ENCODE measurements at regions not wholly inside any gene's neighbourhood (a gene's known extent, or its start where the extent isn't known, plus 50 kb on each side); places are given as distances from the start of the nearest gene placed in this dataset.

- 65 to 70% methylated on average over 2 of the region's 2 CpGs for WGBS, 2 donors
- no peak overlapping the region for H3K4me3 ChIP-seq (ENCODE audit: low read depth, poor library complexity, severe bottlenecking)
- intact Hi-C loops (cut with DNase I; ENCODE audit: low total_unique reads) = no loop called here
- TF ChIP-seq POLR2A (IDR thresholded peaks at IDR 0.05) (no peak), CTCF (IDR thresholded peaks at IDR 0.05) (no peak)
- no peak for DNase-seq (ENCODE audit: low spot score in 2 of 2)
Observed at GRCh38 chr7:125370502-125370901, 440.9 kb upstream of the POT1 start.

GRCh38 chr7:125363873-125364272 lies 434.2 kb upstream of the POT1 start:
- WGBS, 2 donors = 62 to 64% methylated on average over 4 of the region's 4 CpGs
- TF ChIP-seq POLR2A (IDR thresholded peaks at IDR 0.05) (no peak), CTCF (IDR thresholded peaks at IDR 0.05) (no peak)
- DNase-seq (ENCODE audit: low spot score in 2 of 2) = no peak

GRCh38 chr7:125358551-125359167 lies 429.0 kb upstream of the POT1 start:
- no peak for TF ChIP-seq POLR2A (IDR thresholded peaks at IDR 0.05)
- TF ChIP-seq CTCF (IDR thresholded peaks at IDR 0.05) = no peak
- WGBS, 2 donors = 54% methylated on average over 3 of the region's 3 CpGs
- DNase-seq (ENCODE audit: low spot score in 2 of 2) = no peak
- intact Hi-C loops (cut with DNase I; ENCODE audit: low total_unique reads) = no loop called here
- no peak overlapping the region for H3K4me3 ChIP-seq (ENCODE audit: low read depth, poor library complexity, severe bottlenecking)

More at GRCh38 chr7:125363873-125364272, 434.2 kb upstream of the POT1 start:
- H3K4me3 ChIP-seq (ENCODE audit: low read depth, poor library complexity, severe bottlenecking) = no peak overlapping the region
- intact Hi-C loops (cut with DNase I; ENCODE audit: low total_unique reads) = no loop called here

GRCh38 chr7:125357676-125358455 lies 428.2 kb upstream of the POT1 start:
- TF ChIP-seq POLR2A (IDR thresholded peaks at IDR 0.05) (no peak), CTCF (IDR thresholded peaks at IDR 0.05) (no peak)
- WGBS, 2 donors = 67 to 73% methylated on average over 1 of the region's 1 CpG
- no peak for DNase-seq (ENCODE audit: low spot score in 2 of 2)
- intact Hi-C loops (cut with DNase I; ENCODE audit: low total_unique reads) = no loop called here
- no peak overlapping the region for H3K4me3 ChIP-seq (ENCODE audit: low read depth, poor library complexity, severe bottlenecking)

GRCh38 chr7:125355899-125356298 lies 426.3 kb upstream of the POT1 start:
- WGBS, 2 donors = 43 to 48% methylated on average over 6 of the region's 6 CpGs
- intact Hi-C loops (cut with DNase I; ENCODE audit: low total_unique reads) = no loop called here
- DNase-seq (ENCODE audit: low spot score in 2 of 2) = no peak
- H3K4me3 ChIP-seq (ENCODE audit: low read depth, poor library complexity, severe bottlenecking) = no peak overlapping the region
- no peak for TF ChIP-seq POLR2A (IDR thresholded peaks at IDR 0.05)
- no peak for TF ChIP-seq CTCF (IDR thresholded peaks at IDR 0.05)
